H1 (cell line): ENCODE measurements at regions not wholly inside any gene's neighbourhood (a gene's known extent, or its start where the extent isn't known, plus 50 kb on each side); places are given as distances from the start of the nearest gene placed in this dataset.

Experiments
- CTCF ChIA-PET: fragments of 300-600 bp; sonication (Branson Sonifier 250); formaldehyde crosslinking; loops from one replicate; lab custom pipeline; 2021; ENCODE audit not compliant: partially characterized antibody; lab: Charles Lee
- POLR2A ChIA-PET: fragments of 300-600 bp; sonication (Branson Sonifier 250); formaldehyde crosslinking; loops from one replicate; lab custom pipeline; 2021; ENCODE audit warnings: inconsistent platforms; ENCODE audit not compliant: partially characterized antibody; lab: Charles Lee
- DNase-seq, 2 experiments: peaks; one replicate each; pipeline versions ENCODE4 v3.0.0 to v3.0.0-alpha.2; 2010 to 2022; ENCODE audit warnings: low spot score in 2 of 2, low read depth in 1 of 2, mixed read lengths in 1 of 2
- FAIRE-seq: peaks from 2 replicates; lab custom pipeline; 2011; peaks lifted over from hg19 to GRCh38; lab: Jason Lieb, UNC
- H2AFZ ChIP-seq: 2 replicates; pipeline ENCODE4 v1.8.1; 2012; ENCODE audit warnings: low read length, inconsistent platforms
- H2AK5ac ChIP-seq: 2 replicates; pipeline ENCODE4 v1.6.1; 2013; ENCODE audit warnings: low read depth, low read length
- H2BK120ac ChIP-seq: replicated peaks from 2 replicates; pipeline ENCODE3; 2013; ENCODE audit warnings: low read depth, low read length, inconsistent platforms
- H2BK12ac ChIP-seq: 2 replicates; pipeline ENCODE4 v1.6.1; 2013; ENCODE audit warnings: low read depth, low read length
- H2BK15ac ChIP-seq: 2 replicates; pipeline ENCODE4 v1.6.1; 2013; ENCODE audit warnings: low read length
- H2BK20ac ChIP-seq: 2 replicates; pipeline ENCODE4 v1.6.1; 2013; ENCODE audit warnings: low read length
- H2BK5ac ChIP-seq: 2 replicates; pipeline ENCODE4 v1.6.1; 2013; ENCODE audit warnings: low read depth, low read length
- H3K14ac ChIP-seq: 2 replicates; pipeline ENCODE4 v1.6.1; 2013; ENCODE audit warnings: inconsistent platforms; ENCODE audit not compliant: insufficient read length
- H3K18ac ChIP-seq: 2 replicates; pipeline ENCODE4 v1.6.1; 2013; ENCODE audit warnings: low read length; ENCODE audit errors: extremely low read depth
- H3K23ac ChIP-seq: 2 replicates; pipeline ENCODE4 v1.6.1; 2013; ENCODE audit warnings: inconsistent platforms; ENCODE audit not compliant: insufficient read length
- H3K23me2 ChIP-seq: 2 replicates; pipeline ENCODE4 v1.6.1; 2013; ENCODE audit warnings: low read depth, low read length
- H3K27ac ChIP-seq: 2 replicates; pipeline ENCODE4 v1.6.1; 2011; ENCODE audit warnings: low read depth, low read length, inconsistent platforms
- H3K27me3 ChIP-seq, 4 experiments: replicated peaks in 1 of 4; 1 replicate in 1 of 4; 2 replicates in 3 of 4; pipeline versions ENCODE4 v1.6.1 to v1.8.1; 2011 to 2013; ENCODE audit warnings: low read length in 3 of 4, mild to moderate bottlenecking in 3 of 4, inconsistent platforms in 2 of 4, mixed read lengths in 2 of 4, moderate library complexity in 1 of 4; ENCODE audit not compliant: control insufficient read depth in 3 of 4, insufficient read depth in 3 of 4; ENCODE audit errors: extremely low read depth in 1 of 4
- H3K36me3 ChIP-seq, 4 experiments: 2 replicates each; pipeline versions ENCODE4 v1.6.1 to v1.8.1; 2011 to 2013; ENCODE audit warnings: mild to moderate bottlenecking in 4 of 4, low read length in 3 of 4, moderate library complexity in 2 of 4, control low read depth in 1 of 4, inconsistent platforms in 1 of 4; ENCODE audit not compliant: insufficient read depth in 4 of 4, control insufficient read depth in 2 of 4
- H3K4ac ChIP-seq: replicated peaks from 2 replicates; pipeline ENCODE3; 2013; ENCODE audit warnings: low read length, low read depth, mixed read lengths, inconsistent platforms; ENCODE audit not compliant: insufficient read length
- H3K4me1 ChIP-seq, 4 experiments: replicated peaks in 1 of 4; 1 replicate in 1 of 4; 2 replicates in 3 of 4; pipeline versions ENCODE4 v1.6.1 to v1.8.1; 2011 to 2013; ENCODE audit warnings: low read length in 3 of 4, inconsistent platforms in 2 of 4, mixed read lengths in 1 of 4; ENCODE audit not compliant: insufficient read depth in 4 of 4, control insufficient read depth in 3 of 4
- H3K4me2 ChIP-seq, 2 experiments: 2 replicates each; pipeline versions ENCODE4 v1.6.1 to v1.8.1; 2011 to 2013; ENCODE audit warnings: low read depth in 2 of 2, low read length in 2 of 2, control low read depth in 1 of 2, inconsistent platforms in 1 of 2, mild to moderate bottlenecking in 1 of 2; ENCODE audit not compliant: insufficient read depth in 1 of 2
- H3K4me3 ChIP-seq, 4 experiments: fragments of 200-600, 300-600 bp in 1 of 4; sonication (generic), shearing (Covaris generic), sonication (Bioruptor Twin) in 1 of 4; 2 replicates each; pipeline versions ENCODE4 v1.5.1 to v1.8.1; 2011 to 2016; ENCODE audit warnings: low read length in 4 of 4, low read depth in 3 of 4, control low read depth in 2 of 4, inconsistent platforms in 2 of 4, mild to moderate bottlenecking in 2 of 4, mixed read lengths in 1 of 4, moderate library complexity in 1 of 4; ENCODE audit not compliant: insufficient read depth in 2 of 4; ENCODE audit errors: extremely low read depth in 1 of 4
- H3K56ac ChIP-seq: replicated peaks from 2 replicates; pipeline ENCODE3; 2013; ENCODE audit warnings: low read depth, mild to moderate bottlenecking, mixed read lengths, low read length, inconsistent platforms; ENCODE audit not compliant: insufficient read length
- H3K79me1 ChIP-seq: 2 replicates; pipeline ENCODE4 v1.6.1; 2013; ENCODE audit warnings: low read depth, low read length, control low read depth
- H3K79me2 ChIP-seq, 2 experiments: 2 replicates each; pipeline versions ENCODE4 v1.6.1 to v1.8.1; 2012 to 2013; ENCODE audit warnings: low read length in 2 of 2, mild to moderate bottlenecking in 2 of 2, inconsistent platforms in 1 of 2; ENCODE audit not compliant: insufficient read depth in 2 of 2, control insufficient read depth in 1 of 2
- H3K9ac ChIP-seq, 4 experiments: replicated peaks in 1 of 4; 1 replicate in 1 of 4; 2 replicates in 3 of 4; pipeline versions ENCODE4 v1.6.1 to v1.8.1; 2011 to 2013; ENCODE audit warnings: low read depth in 3 of 4, low read length in 3 of 4, control low read depth in 2 of 4, mild to moderate bottlenecking in 2 of 4, moderate library complexity in 2 of 4, inconsistent platforms in 1 of 4; ENCODE audit errors: extremely low read depth in 1 of 4
- H3K9me3 ChIP-seq, 2 experiments: 2 replicates each; pipeline versions ENCODE4 v1.6.1 to v1.8.1; 2012 to 2013; ENCODE audit warnings: mild to moderate bottlenecking in 2 of 2, moderate library complexity in 2 of 2, control low read depth in 1 of 2, inconsistent platforms in 1 of 2, low read depth in 1 of 2, low read length in 1 of 2, mixed read lengths in 1 of 2; ENCODE audit not compliant: insufficient read depth in 2 of 2
- H4K20me1 ChIP-seq, 2 experiments: replicated peaks in 1 of 2; 2 replicates each; pipeline versions ENCODE3 to v1.8.1; 2011 to 2013; ENCODE audit warnings: inconsistent platforms in 2 of 2, low read length in 2 of 2, mild to moderate bottlenecking in 1 of 2; ENCODE audit not compliant: insufficient read depth in 2 of 2, control insufficient read depth in 1 of 2
- H4K5ac ChIP-seq: 2 replicates; pipeline ENCODE4 v1.6.1; 2013; ENCODE audit warnings: low read length, low read depth, mixed read lengths, inconsistent platforms; ENCODE audit not compliant: insufficient read length
- H4K8ac ChIP-seq: 2 replicates; pipeline ENCODE4 v1.8.0; 2013; ENCODE audit warnings: mild to moderate bottlenecking, moderate library complexity, low read length, inconsistent platforms; ENCODE audit not compliant: insufficient read depth; ENCODE audit errors: extremely low read depth
- H4K91ac ChIP-seq: replicated peaks from 2 replicates; pipeline ENCODE3; 2013; ENCODE audit warnings: low read length, mixed read lengths, inconsistent platforms; ENCODE audit not compliant: insufficient read length
- BCL11A ChIP-seq, 2 experiments: IDR thresholded peaks; one replicate each; pipeline ENCODE4 v1.6.1; 2011; ENCODE audit warnings: low read depth in 2 of 2, low read length in 2 of 2, mild to moderate bottlenecking in 2 of 2
- GTF2F1 ChIP-seq: IDR thresholded peaks from 2 replicates; pipeline ENCODE4 v1.6.1; 2012; ENCODE audit warnings: low read depth, low read length, improper control_type of control experiment, borderline replicate concordance
- PHF8 ChIP-seq: fragments of 200-600 bp; sonication (generic); conservative IDR thresholded peaks from 2 replicates; pipeline ENCODE4 v1.7.1; 2012; ENCODE audit warnings: low read depth, mild to moderate bottlenecking, inconsistent platforms, low read length, moderate library complexity
- RBBP5 ChIP-seq: IDR thresholded peaks from 2 replicates; pipeline ENCODE4 v1.7.1; 2012; ENCODE audit warnings: low read depth, mild to moderate bottlenecking, inconsistent platforms, low read length, moderate library complexity, borderline replicate concordance
- TAF7 ChIP-seq: optimal IDR thresholded peaks from 2 replicates; pipeline ENCODE3; 2011; ENCODE audit warnings: low read depth, mild to moderate bottlenecking, inconsistent platforms, low read length, moderate library complexity, borderline replicate concordance
- WGBS, 2 experiments: shearing (Covaris generic) in 1 of 2; methylation state at CpG; one replicate each; pipeline versions ENCODE4 v1.1.6 to v1.1.7; 2013 to 2015; ENCODE audit warnings: low lambda C conversion rate in 2 of 2, mixed read lengths in 2 of 2, inconsistent platforms in 1 of 2, low coverage in 1 of 2, missing lambda C conversion rate in 1 of 2; ENCODE audit not compliant: insufficient replicate concordance in 2 of 2, insufficient coverage in 1 of 2, insufficient read length in 1 of 2; ENCODE audit errors: extremely low coverage in 1 of 2, missing lambda C conversion rate in 1 of 2; 5-methylcytosine and 5-hydroxymethylcytosine counted together

DNA sequence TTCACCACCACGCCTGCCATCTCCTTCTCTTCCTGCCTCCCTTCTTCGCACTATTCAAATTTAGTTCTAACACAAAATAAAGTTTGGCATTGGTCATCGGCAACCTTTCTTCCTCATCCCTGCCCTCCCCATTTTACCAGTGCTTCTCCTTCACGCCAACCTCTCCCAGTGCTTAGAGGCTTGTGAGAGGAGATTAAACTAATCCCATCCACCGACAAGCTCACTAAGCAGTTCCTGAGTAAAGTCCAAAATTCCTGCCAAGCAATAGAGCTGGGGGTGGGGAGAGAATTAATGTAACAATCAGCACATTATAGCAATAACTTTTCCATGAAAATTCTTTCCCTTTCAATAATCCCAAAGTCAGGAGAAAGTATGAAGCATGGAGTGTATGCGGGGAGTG is 157.4 kb upstream of the GMNC start:
- H4K5ac ChIP-seq, result no peak overlapping the region
- no peaks in the 10 kb centered on the region for H3K27me3 ChIP-seq
- no peak overlapping the region for H3K18ac ChIP-seq
- no peak overlapping the region for H4K8ac ChIP-seq
- no peak overlapping the region for H2BK15ac ChIP-seq
- H3K4me3 ChIP-seq, result no peak overlapping the region
- WGBS, 2 experiments, result 86% methylated on average over 6 of the region's 6 CpGs; no CpG with 5 or more reads in 1 of the 2 experiments
- no peak overlapping the region for H3K14ac ChIP-seq
- H3K4me1 ChIP-seq, result no peaks in the 10 kb centered on the region
- no peak overlapping the region for H3K56ac ChIP-seq
- H2BK12ac ChIP-seq, result no peak overlapping the region
- H3K23ac ChIP-seq, result no peak overlapping the region
- no peak overlapping the region for H3K9ac ChIP-seq
- no peak overlapping the region for H2BK5ac ChIP-seq
- H3K36me3 ChIP-seq, result no peaks in the 10 kb centered on the region
- TF ChIP-seq GTF2F1 (no peak), RBBP5 (no peak), BCL11A (IDR thresholded peaks at IDR 0.05; ENCODE audit: low read depth in 2 of 2, low read length in 2 of 2) (no peak), TAF7 (no peak), PHF8 (no peak)
- TF ChIP-seq, all 59 proteins: peak for 0
- H4K91ac ChIP-seq, result no peak overlapping the region
- H3K27ac ChIP-seq, result no peak overlapping the region
- H3K79me2 ChIP-seq, result no peaks in the 10 kb centered on the region
- H2BK120ac ChIP-seq, result no peak overlapping the region
- H2AFZ ChIP-seq, result no peak overlapping the region
- H3K23me2 ChIP-seq, result no peaks in the 10 kb centered on the region
- no peaks in the 10 kb centered on the region for H4K20me1 ChIP-seq
- H3K4ac ChIP-seq, result no peak overlapping the region
- H3K79me1 ChIP-seq, result no peaks in the 10 kb centered on the region
- DNase-seq (no peak), FAIRE-seq (no peak)
- no peak overlapping the region for H2AK5ac ChIP-seq
- no peaks in the 10 kb centered on the region; a peak in 1 of 4 replicates for H3K9me3 ChIP-seq
- ChIA-PET CTCF (interaction anchor here (1.1 kb wide), 1 partner anchor 104 kb away, joined by 3 read pairs; no protein-coding TSS in a partner anchor), POLR2A (no interaction called here)
- H2BK20ac ChIP-seq, result no peak overlapping the region
- no peak overlapping the region for H3K4me2 ChIP-seq
